NOMO-1 treated with dmso at 0.1 percent for 144 hours (cell line): ENCODE measurements at regions not wholly inside any gene's neighbourhood (a gene's known extent, or its start where the extent isn't known, plus 50 kb on each side); places are given as distances from the start of the nearest gene placed in this dataset.

Source experiments
- DNase-seq: peaks from one replicate; lab custom pipeline; 2025; ENCODE audit not compliant: unreplicated experiment; lab: John Stamatoyannopoulos, UW

GRCh38 chr5:57824047-57824446 lies 341.4 kb upstream of the ACTBL2 start:
- DNase-seq = no peak

- no peak for DNase-seq
Measured at GRCh38 chr5:57822651-57823050, 340.0 kb upstream of the ACTBL2 start.

GRCh38 chr5:57818397-57818796 lies 335.8 kb upstream of the ACTBL2 start:
- no peak for DNase-seq

GRCh38 chr5:57817924-57818323 lies 335.3 kb upstream of the ACTBL2 start:
- DNase-seq = no peak

- DNase-seq = no peak
Measured at GRCh38 chr5:57817001-57817453, 334.4 kb upstream of the ACTBL2 start.

GRCh38 chr5:57816108-57816507 lies 333.5 kb upstream of the ACTBL2 start:
- DNase-seq = no peak

GRCh38 chr5:57805732-57806131 lies 323.1 kb upstream of the ACTBL2 start:
- DNase-seq = no peak

GRCh38 chr5:57805170-57805569 lies 322.6 kb upstream of the ACTBL2 start:
- no peak for DNase-seq

- no peak for DNase-seq
Measured at GRCh38 chr5:57804505-57804904, 321.9 kb upstream of the ACTBL2 start.

- no peak for DNase-seq
Measured at GRCh38 chr5:57804007-57804444, 321.4 kb upstream of the ACTBL2 start.

- DNase-seq = no peak
Measured at GRCh38 chr5:57802131-57802530, 319.5 kb upstream of the ACTBL2 start.

GRCh38 chr5:57795203-57795602 lies 312.6 kb upstream of the ACTBL2 start:
- no peak for DNase-seq

GRCh38 chr5:57791875-57792274 lies 309.3 kb upstream of the ACTBL2 start:
- DNase-seq = no peak

- no peak for DNase-seq
Measured at GRCh38 chr5:57785946-57786345, 303.3 kb upstream of the ACTBL2 start.

- DNase-seq = no peak
Measured at GRCh38 chr5:57784121-57784520, 301.5 kb upstream of the ACTBL2 start.

- DNase-seq = no peak
Measured at GRCh38 chr5:57783693-57784092, 301.1 kb upstream of the ACTBL2 start.

- no peak for DNase-seq
Measured at GRCh38 chr5:57780961-57781325, 298.3 kb upstream of the ACTBL2 start.

GRCh38 chr5:57780306-57780960 lies 297.8 kb upstream of the ACTBL2 start:
- DNase-seq = no peak

GRCh38 chr5:57779383-57780223 lies 297.0 kb upstream of the ACTBL2 start:
- DNase-seq = no peak

- DNase-seq = no peak
Measured at GRCh38 chr5:57778501-57779091, 296.0 kb upstream of the ACTBL2 start.

- DNase-seq = no peak
Measured at GRCh38 chr5:57777174-57777581, 294.6 kb upstream of the ACTBL2 start.

GRCh38 chr5:57776035-57776434 lies 293.4 kb upstream of the ACTBL2 start:
- DNase-seq = no peak
